ENCODE measurements at regions not wholly inside any gene's neighbourhood (a gene's known extent, or its start where the extent isn't known, plus 50 kb on each side); places are given as distances from the start of the nearest gene placed in this dataset.

- no peak for DNase-seq (ENCODE audit: low read depth, low spot score)
These were observed 981.5 kb downstream of the SORCS1 start for GRCh38 chr10:106183041-106183440.

DNA sequence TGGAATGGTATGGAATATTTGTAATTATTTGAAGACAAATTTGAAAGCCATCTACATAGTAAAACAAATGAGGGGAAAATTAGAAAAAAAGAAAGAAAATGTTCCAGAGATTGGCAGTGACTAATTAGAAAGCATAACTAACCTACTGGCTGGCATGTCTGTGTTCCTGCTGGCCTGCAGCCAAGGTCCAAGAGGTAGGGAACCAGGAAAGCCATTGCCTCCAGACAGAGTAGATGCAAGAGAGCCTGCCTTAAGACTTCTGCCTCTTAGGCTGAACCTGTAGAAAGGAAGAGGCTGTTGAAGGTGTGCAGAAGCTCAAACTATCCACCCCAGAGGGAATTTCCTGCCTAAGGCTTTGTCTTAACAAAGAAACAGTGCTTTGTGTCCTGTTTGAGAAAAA is 982.0 kb downstream of the SORCS1 start:
- DNase-seq (ENCODE audit: low read depth, low spot score): no peak

- no peak for DNase-seq (ENCODE audit: low read depth, low spot score)
These were observed 983.0 kb downstream of the SORCS1 start for GRCh38 chr10:106181501-106181900.

- DNase-seq (ENCODE audit: low read depth, low spot score): no peak
These were observed 985.1 kb downstream of the SORCS1 start for GRCh38 chr10:106179430-106179829.

DNA sequence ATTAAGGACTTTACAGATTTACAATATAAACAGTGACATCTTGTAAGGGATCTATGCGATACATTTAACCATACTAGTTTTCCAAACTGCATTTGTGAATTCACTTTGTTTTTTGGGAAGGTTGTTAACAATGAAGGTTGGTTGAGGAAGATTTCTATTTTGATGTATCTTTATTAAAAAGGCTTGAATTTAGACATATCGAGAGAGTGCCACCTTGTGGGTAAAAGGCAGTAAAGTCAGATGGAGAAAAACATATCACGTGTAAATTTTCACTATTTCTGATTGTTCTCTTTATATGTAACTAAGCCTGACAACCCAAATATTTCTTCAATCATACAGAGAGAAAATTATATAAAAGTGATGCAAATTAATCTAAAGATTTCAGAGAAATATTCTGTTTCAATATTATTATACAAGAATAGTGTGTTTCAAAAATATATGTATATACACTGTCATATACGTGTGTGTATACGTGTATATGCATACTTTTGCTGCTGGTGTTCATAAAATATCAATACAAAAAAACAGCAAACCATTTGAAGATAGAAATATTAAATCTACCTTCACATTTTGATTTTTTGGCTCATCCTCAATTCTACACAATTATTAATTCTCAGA is 988.6 kb downstream of the SORCS1 start:
- DNase-seq (ENCODE audit: low read depth, low spot score): no peak

DNA sequence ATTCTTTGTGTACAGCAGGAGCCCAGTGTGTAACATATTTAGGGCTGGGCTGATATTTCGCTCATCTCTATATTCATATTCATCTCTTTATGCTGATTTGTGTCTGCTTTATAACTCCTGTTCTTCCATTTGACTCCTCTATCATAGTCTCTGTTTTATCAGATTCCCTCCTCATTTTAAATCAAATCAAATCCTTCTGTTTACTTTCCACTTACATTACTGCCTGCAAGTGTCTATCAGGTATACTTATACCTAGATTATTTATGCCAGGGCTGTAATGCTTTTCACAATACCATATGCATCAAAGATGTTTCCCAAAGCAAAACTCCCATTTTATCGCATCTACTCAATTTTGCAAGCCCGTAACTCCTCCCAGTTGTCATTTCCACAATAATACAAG is 990.7 kb downstream of the SORCS1 start:
- DNase-seq (ENCODE audit: low read depth, low spot score): no peak

GRCh38 chr10:106169241-106169640 is 995.3 kb downstream of the SORCS1 start:
- no peak for DNase-seq (ENCODE audit: low read depth, low spot score)

DNA sequence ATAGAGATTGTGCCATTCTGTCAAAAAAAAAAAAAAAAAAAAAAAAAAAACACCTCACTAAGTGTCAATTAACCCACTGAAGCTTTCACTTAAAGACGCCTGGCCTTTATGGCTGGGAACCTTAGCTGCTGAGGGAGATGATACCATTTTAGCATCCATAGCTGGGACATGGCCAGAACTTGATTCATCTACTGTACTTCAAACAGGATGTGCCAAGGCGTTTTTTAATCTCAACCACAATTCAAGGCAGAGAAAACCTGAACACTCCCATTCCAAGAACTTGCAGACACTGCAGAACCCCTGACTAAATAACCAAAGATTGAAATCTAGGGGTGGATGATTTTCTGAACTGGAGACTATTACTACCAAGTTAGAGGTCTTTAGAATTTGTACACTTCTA is 996.6 kb downstream of the SORCS1 start:
- no peak for DNase-seq (ENCODE audit: low read depth, low spot score)

DNA sequence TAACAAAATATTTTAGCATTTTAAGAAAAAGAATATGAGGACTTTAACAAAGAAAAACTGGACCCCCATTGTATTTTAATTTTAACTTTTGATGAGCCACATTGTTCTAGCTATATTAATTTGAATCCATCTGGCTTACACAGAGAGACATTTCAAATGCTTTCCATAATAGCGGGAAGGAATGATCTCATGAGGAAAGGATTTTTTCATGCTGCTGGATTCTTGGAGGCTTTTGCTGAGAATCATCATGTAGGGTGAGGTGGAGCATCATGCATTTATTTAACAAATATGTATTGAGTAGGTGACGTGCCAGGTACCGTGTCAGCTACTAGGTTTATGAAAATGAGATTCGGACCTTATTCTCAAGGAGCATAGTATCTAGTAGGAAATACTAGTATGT is 1006.3 kb downstream of the SORCS1 start:
- DNase-seq (ENCODE audit: low read depth, low spot score): no peak

- no peak for DNase-seq (ENCODE audit: low read depth, low spot score)
These were observed 1017.5 kb downstream of the SORCS1 start for GRCh38 chr10:106147021-106147420.

GRCh38 chr10:106139915-106140314 is 1024.6 kb downstream of the SORCS1 start:
- DNase-seq (ENCODE audit: low read depth, low spot score): no peak

GRCh38 chr10:106136175-106136574 is 1028.3 kb downstream of the SORCS1 start:
- DNase-seq (ENCODE audit: low read depth, low spot score): no peak

GRCh38 chr10:106134326-106135000 is 1030.0 kb downstream of the SORCS1 start:
- no peak for DNase-seq (ENCODE audit: low read depth, low spot score)

DNA sequence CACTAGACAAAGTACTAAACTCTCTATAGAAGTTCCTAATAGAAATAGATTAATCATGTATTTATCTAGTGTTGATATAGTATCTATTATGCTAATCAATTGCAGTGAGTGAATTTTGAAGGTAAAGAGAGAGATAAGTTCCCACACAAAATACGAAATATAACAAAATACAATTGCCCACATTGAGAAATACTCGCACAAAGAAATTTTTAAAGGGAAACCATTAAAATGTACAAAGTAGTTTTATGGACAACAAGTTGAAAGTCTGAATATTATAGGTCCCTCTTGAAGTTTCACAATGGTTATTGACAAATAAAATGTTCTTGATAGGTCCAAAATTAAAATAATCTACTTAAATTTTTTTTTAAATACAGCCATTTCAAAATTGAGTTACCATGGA is 1031.1 kb downstream of the SORCS1 start:
- no peak for DNase-seq (ENCODE audit: low read depth, low spot score)

DNA sequence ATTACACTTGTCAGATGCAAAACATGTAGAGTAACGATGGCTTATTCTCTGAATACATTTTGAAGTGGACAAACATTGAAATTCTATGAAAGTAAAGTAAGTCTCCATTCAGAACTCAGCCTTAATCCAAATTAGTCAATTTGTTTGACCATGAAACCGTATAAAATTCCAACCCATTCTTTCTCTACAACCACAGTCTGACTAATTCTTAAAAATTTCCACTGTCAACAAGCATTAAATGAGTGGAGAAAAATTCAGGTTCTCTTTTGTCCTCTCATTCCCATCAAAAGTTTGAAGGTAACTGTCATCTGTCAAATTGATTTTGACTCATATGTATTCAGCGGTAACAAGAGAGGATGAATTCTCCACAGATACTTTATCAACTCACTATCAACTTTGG is 1031.5 kb downstream of the SORCS1 start:
- no peak for DNase-seq (ENCODE audit: low read depth, low spot score)

DNA sequence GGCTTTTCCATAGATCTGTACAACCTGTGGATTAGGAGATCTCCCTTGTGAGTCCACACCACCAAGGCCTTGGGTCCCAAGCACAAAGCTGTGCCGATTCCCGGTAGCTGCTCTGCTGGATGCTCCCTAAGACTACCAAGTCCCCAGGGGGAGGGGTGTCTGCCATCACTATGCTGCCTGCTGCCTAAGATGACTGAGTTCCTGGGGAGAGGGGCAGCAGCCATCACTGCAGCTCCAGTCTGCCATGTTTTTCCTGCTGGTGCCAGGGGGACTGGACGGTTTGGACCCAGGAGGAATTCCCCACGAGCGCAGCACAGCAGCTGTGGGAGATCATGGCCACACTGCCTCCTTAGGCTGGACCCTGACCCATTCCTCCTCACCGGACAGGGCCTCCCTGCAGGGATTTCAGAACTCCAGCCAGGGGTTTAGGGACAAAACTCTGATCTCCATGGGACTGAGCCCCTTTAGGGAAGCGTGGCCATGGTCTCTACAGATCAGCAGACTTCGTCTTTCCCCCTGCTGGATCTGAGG is 1049.8 kb downstream of the SORCS1 start:
- no peak for DNase-seq (ENCODE audit: low read depth, low spot score)

DNA sequence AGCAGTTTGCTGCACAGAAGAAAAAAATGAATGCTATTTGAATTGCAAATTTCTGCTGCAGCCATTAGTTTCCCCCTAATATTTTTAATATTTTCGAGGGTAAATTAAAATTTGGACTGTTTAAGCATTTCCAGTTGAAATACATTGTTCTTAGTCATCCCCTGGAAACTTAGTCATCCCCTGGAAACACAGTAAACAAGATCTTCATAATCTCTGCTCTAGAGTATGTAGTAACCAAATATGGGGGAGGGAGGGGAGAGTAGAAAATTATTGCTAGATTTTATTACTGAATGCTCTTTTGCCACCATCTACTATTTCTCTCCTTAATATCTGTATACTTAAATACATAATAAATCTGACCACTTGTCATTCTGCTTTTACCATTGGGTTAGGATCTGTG is 1053.3 kb downstream of the SORCS1 start:
- DNase-seq (ENCODE audit: low read depth, low spot score): no peak

DNA sequence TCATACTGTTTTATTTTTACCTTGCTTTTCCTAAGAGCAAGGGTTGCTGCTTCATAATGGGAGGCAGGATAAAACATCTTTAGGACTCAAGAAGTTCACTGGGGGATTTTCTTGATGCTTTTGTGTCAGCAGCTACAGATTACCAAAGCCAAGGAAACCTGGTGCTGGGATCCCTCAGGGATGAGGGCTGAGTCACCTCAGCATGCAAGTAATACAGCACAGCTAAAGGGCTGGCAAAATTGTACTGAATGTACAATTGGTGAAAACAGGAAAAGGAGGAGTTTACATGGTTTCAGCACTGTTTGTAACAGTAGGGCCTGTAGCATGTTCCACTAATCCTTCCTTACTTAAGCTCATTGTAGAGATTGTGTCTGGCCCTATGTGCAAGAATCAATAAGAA is 1056.8 kb downstream of the SORCS1 start:
- no peak for DNase-seq (ENCODE audit: low read depth, low spot score)

GRCh38 chr10:106106114-106106513 is 1058.4 kb downstream of the SORCS1 start:
- DNase-seq (ENCODE audit: low read depth, low spot score): no peak

GRCh38 chr10:106089855-106090254 is 1074.7 kb downstream of the SORCS1 start:
- no peak for DNase-seq (ENCODE audit: low read depth, low spot score)

DNA sequence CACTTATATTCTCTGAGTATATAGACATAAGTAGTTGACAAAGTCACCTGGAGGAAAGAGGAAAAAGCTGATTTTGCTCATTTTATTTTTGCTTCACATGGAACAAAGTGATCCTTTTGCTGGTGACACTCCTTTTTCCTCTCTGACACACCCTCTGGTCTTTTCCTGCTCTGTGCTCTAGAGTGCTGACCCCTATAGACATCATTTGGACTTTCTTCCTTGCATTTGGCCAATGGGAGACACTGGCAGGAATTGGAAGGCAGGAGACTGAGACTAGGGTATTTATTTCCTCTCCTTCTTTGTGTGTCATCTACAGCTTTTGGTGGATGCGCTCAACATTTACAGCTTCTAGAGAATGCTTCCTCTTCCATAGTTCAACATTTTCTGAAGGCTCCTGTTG is 1078.1 kb downstream of the SORCS1 start:
- DNase-seq (ENCODE audit: low read depth, low spot score): no peak

DNA sequence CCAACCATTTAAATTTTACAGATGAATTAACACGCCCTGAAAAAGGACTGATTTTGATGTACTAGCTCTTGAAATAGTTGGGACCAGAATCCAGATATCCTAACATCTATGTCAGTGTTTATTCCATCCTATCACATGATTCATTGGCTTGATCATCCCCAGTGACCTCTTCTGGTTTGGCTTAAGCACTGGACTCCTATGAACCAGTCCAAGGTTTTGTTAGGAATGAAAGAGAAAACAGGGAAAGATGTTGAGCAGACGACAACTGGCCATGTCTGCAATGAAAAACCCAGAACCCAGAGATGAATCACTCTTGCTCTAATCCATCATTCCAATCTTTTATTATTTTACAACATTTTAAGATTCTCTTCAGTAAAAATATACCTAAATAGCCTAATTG is 1080.9 kb downstream of the SORCS1 start:
- DNase-seq (ENCODE audit: low read depth, low spot score): no peak

- DNase-seq (ENCODE audit: low read depth, low spot score): no peak
These were observed 1081.6 kb downstream of the SORCS1 start for GRCh38 chr10:106082865-106083264.

Data from iPS DF 19.7 (cell line).